Loucy (cell line): ENCODE measurements at regions not wholly inside any gene's neighbourhood (a gene's known extent, or its start where the extent isn't known, plus 50 kb on each side); places are given as distances from the start of the nearest gene placed in this dataset.

Experiments
- EZH2phosphoT487 ChIP-seq: fragments of 200-600 bp; IDR thresholded peaks from 2 replicates; pipeline ENCODE4 v1.6.1; 2018; ENCODE audit warnings: antibody characterized with exemption, mild to moderate bottlenecking, moderate library complexity, borderline replicate concordance
- TF ChIP-seq, protein P1 (sequence below): fragments of 200-600 bp; sonication (generic); conservative IDR thresholded peaks from 2 replicates; pipeline ENCODE4 v1.5.1; 2014; ENCODE audit warnings: mild to moderate bottlenecking, antibody characterized with exemption, low read length

DNA sequence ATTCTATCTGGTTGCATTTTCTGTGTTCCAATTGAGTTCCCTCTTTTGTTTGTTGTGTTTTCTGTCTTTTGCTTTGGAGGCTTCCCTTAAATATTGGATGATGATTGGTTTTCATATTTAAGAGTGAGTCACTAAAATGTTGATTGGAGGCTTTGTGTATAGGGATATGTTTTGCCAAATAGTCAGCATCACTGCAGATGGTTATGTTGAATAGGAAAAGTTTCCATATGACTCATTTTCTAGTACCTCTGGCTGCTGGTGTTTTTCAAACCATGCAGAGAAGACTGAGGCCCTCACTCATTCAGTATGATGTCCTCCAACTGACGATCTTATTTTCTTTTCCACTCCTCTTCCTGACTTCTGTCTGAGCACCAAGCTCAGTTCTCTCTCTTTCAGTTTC is 1290.0 kb downstream of the EFNA5 start:
- TF ChIP-seq, protein P1, sequence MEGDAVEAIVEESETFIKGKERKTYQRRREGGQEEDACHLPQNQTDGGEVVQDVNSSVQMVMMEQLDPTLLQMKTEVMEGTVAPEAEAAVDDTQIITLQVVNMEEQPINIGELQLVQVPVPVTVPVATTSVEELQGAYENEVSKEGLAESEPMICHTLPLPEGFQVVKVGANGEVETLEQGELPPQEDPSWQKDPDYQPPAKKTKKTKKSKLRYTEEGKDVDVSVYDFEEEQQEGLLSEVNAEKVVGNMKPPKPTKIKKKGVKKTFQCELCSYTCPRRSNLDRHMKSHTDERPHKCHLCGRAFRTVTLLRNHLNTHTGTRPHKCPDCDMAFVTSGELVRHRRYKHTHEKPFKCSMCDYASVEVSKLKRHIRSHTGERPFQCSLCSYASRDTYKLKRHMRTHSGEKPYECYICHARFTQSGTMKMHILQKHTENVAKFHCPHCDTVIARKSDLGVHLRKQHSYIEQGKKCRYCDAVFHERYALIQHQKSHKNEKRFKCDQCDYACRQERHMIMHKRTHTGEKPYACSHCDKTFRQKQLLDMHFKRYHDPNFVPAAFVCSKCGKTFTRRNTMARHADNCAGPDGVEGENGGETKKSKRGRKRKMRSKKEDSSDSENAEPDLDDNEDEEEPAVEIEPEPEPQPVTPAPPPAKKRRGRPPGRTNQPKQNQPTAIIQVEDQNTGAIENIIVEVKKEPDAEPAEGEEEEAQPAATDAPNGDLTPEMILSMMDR, result no peak
- TF ChIP-seq EZH2phosphoT487, result no peak
